ENCODE measurements at regions not wholly inside any gene's neighbourhood (a gene's known extent, or its start where the extent isn't known, plus 50 kb on each side); places are given as distances from the start of the nearest gene placed in this dataset.

- intact Hi-C loops (cut with DNase I, micrococcal nuclease): no loop called here
- Histone ChIP-seq H3K36me3 (ENCODE audit: low read depth) (no peaks in the 10 kb centered on the region), H3K9me3 (no peaks in the 10 kb centered on the region), H3K4me1 (ENCODE audit: low read depth) (no peaks in the 10 kb centered on the region), H3K4me3 (no peak overlapping the region)
- no peak for ATAC-seq
- TF ChIP-seq CTCF (IDR thresholded peaks at IDR 0.05): no peak
- DNase-seq: no peak
These were observed 1982.1 kb upstream of the ADGRL3 start for GRCh38 chr4:59217910-59218631.

GRCh38 chr4:59222221-59222620 lies 1977.9 kb upstream of the ADGRL3 start:
- no peak overlapping the region for H3K4me3 ChIP-seq
- ATAC-seq (no peak), DNase-seq (no peak)
- TF ChIP-seq CTCF (IDR thresholded peaks at IDR 0.05): no peak
- no peaks in the 10 kb centered on the region for H3K4me1 ChIP-seq (ENCODE audit: low read depth)
- H3K36me3 ChIP-seq (ENCODE audit: low read depth): no peaks in the 10 kb centered on the region
- H3K9me3 ChIP-seq: no peaks in the 10 kb centered on the region
- intact Hi-C loops (cut with DNase I, micrococcal nuclease): no loop called here

- Histone ChIP-seq H3K36me3 (ENCODE audit: low read depth) (no peaks in the 10 kb centered on the region), H3K9me3 (no peaks in the 10 kb centered on the region), H3K4me1 (ENCODE audit: low read depth) (no peaks in the 10 kb centered on the region), H3K4me3 (no peak overlapping the region)
- no peak for TF ChIP-seq CTCF (IDR thresholded peaks at IDR 0.05)
- ATAC-seq (no peak), DNase-seq (no peak)
- intact Hi-C loops (cut with DNase I, micrococcal nuclease): no loop called here
These were observed 1976.7 kb upstream of the ADGRL3 start for GRCh38 chr4:59223292-59223941.

- Histone ChIP-seq H3K36me3 (ENCODE audit: low read depth) (no peaks in the 10 kb centered on the region), H3K9me3 (peaks cover 9% of the 10 kb centered on the region), H3K4me1 (ENCODE audit: low read depth) (no peaks in the 10 kb centered on the region), H3K4me3 (no peak overlapping the region)
- no peak for DNase-seq
- intact Hi-C loops (cut with DNase I, micrococcal nuclease): no loop called here
- no peak for ATAC-seq
- TF ChIP-seq CTCF (IDR thresholded peaks at IDR 0.05): no peak
These were observed 1961.9 kb upstream of the ADGRL3 start for GRCh38 chr4:59238212-59238611.

- no peak overlapping the region for H3K4me3 ChIP-seq
These were observed 1960.1 kb upstream of the ADGRL3 start for GRCh38 chr4:59240011-59240410.

More at GRCh38 chr4:59240011-59240410, 1960.1 kb upstream of the ADGRL3 start:
- no peaks in the 10 kb centered on the region for H3K36me3 ChIP-seq (ENCODE audit: low read depth)
- intact Hi-C loops (cut with DNase I, micrococcal nuclease): no loop called here
- no peaks in the 10 kb centered on the region for H3K4me1 ChIP-seq (ENCODE audit: low read depth)
- TF ChIP-seq CTCF (IDR thresholded peaks at IDR 0.05): no peak
- H3K9me3 ChIP-seq: peaks cover 9% of the 10 kb centered on the region
- DNase-seq: no peak
- no peak for ATAC-seq
